ENCODE measurements at regions not wholly inside any gene's neighbourhood (a gene's known extent, or its start where the extent isn't known, plus 50 kb on each side); places are given as distances from the start of the nearest gene placed in this dataset.
"Not testable (repeated sequence)": the region's sequence is repeated elsewhere in the genome, so short reads cannot be mapped to it uniquely, and the experiment has no call there.

DNA sequence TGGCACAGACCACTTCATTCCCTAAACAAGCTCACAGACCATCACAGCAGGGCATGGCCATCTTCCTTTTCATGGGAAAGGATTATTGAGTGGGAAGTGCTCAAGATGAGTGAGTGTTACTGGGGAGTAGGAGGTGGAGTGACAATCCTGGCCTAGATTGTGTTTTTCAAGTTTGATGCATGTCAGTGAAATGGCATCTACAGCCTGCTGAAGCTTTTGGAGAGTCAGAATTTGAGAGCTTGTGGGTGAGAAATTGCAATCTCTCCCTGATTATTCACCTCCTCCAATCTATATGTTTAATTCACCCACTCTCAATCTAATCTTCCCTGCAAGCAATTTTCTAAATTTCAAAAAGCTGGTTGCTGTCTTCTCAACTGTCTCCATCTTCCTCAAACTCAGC lies 156.1 kb upstream of the G2E3 start:
- H3K4me1 ChIP-seq (ENCODE audit: insufficient read depth, low read length): no peaks in the 10 kb centered on the region
- H3F3A ChIP-seq (ENCODE audit: low read length, unreplicated experiment): no peaks in the 10 kb centered on the region
- DNase-seq (no peak), ATAC-seq (no peak)
- no TSS peak for BruUV-seq (replicated peaks)
- no peaks in the 10 kb centered on the region for H3K9me2 ChIP-seq (replicated peaks; ENCODE audit: low read length)
- H3K27ac ChIP-seq (ENCODE audit: low read length): no peak overlapping the region
- H4K20me1 ChIP-seq (ENCODE audit: low read length): no peaks in the 10 kb centered on the region
- no peak for TF ChIP-seq EZH2phosphoT487 (IDR thresholded peaks at IDR 0.05; ENCODE audit: borderline replicate concordance, low read length)
- H3K27me3 ChIP-seq (ENCODE audit: low read length): peaks cover 51% of the 10 kb centered on the region
- no peaks in the 10 kb centered on the region for H3K9me3 ChIP-seq (ENCODE audit: low read length)
- CTCF ChIA-PET: no interaction called here
- no peak overlapping the region for H3K4me3 ChIP-seq (ENCODE audit: low read length)
- no peak overlapping the region for H2AFZ ChIP-seq (ENCODE audit: low read length)
- no peaks in the 10 kb centered on the region for H3K36me3 ChIP-seq (ENCODE audit: low read depth, low read length)
- POLR2A ChIA-PET (ENCODE audit: unreplicated experiment): no interaction called here
- intact Hi-C loops (cut with micrococcal nuclease): no loop called here
- no peak overlapping the region for H3K9ac ChIP-seq (ENCODE audit: low read length)
- no peak overlapping the region for H3K4me2 ChIP-seq (ENCODE audit: low read length)
- no peaks in the 10 kb centered on the region for H3K79me2 ChIP-seq (ENCODE audit: low read length)

DNA sequence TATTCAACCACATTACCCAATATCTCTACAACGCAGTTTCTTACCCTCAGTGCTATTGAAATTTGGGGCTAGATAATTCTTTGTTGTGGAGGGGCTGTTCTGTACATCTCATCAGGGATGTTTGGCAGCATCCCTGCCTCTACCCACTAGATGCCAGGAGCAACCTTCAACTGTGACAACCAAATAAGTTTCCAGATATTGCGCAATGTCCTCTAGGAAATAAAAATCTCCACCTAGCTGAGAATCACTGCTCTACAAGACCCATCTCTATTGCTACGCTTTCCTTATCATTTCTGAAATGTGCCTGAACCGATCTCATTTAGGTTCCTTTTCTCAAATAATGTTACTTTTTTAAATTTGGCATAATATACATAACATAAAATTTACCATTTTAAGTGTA lies 155.2 kb upstream of the G2E3 start:
- Histone ChIP-seq H3K4me1 (ENCODE audit: insufficient read depth, low read length) (no peaks in the 10 kb centered on the region), H3K9ac (ENCODE audit: low read length) (no peak overlapping the region), H3K27ac (ENCODE audit: low read length) (no peak overlapping the region), H3K27me3 (ENCODE audit: low read length) (peaks cover 45% of the 10 kb centered on the region), H4K20me1 (ENCODE audit: low read length) (no peaks in the 10 kb centered on the region), H3K4me3 (ENCODE audit: low read length) (no peak overlapping the region), H3F3A (ENCODE audit: low read length, unreplicated experiment) (no peaks in the 10 kb centered on the region), H3K9me3 (ENCODE audit: low read length) (no peaks in the 10 kb centered on the region), H3K36me3 (ENCODE audit: low read depth, low read length) (no peaks in the 10 kb centered on the region), H2AFZ (ENCODE audit: low read length) (no peak overlapping the region), H3K4me2 (ENCODE audit: low read length) (no peak overlapping the region), H3K79me2 (ENCODE audit: low read length) (no peaks in the 10 kb centered on the region), H3K9me2 (replicated peaks; ENCODE audit: low read length) (no peaks in the 10 kb centered on the region)
- POLR2A ChIA-PET (ENCODE audit: unreplicated experiment): no interaction called here
- ATAC-seq: no peak
- no peak for DNase-seq
- no TSS peak for BruUV-seq (replicated peaks)
- CTCF ChIA-PET: interaction anchor here (0.5 to 0.6 kb wide), 2 partner anchors 39 to 238 kb away, joined by 3 read pairs; no protein-coding TSS in a partner anchor
- intact Hi-C loops (cut with micrococcal nuclease): no loop called here
- TF ChIP-seq EZH2 (IDR thresholded peaks at IDR 0.05; ENCODE audit: low read length, unreplicated experiment) (no peak), EZH2phosphoT487 (IDR thresholded peaks at IDR 0.05; ENCODE audit: borderline replicate concordance, low read length) (no peak)
- TF ChIP-seq, protein P1, sequence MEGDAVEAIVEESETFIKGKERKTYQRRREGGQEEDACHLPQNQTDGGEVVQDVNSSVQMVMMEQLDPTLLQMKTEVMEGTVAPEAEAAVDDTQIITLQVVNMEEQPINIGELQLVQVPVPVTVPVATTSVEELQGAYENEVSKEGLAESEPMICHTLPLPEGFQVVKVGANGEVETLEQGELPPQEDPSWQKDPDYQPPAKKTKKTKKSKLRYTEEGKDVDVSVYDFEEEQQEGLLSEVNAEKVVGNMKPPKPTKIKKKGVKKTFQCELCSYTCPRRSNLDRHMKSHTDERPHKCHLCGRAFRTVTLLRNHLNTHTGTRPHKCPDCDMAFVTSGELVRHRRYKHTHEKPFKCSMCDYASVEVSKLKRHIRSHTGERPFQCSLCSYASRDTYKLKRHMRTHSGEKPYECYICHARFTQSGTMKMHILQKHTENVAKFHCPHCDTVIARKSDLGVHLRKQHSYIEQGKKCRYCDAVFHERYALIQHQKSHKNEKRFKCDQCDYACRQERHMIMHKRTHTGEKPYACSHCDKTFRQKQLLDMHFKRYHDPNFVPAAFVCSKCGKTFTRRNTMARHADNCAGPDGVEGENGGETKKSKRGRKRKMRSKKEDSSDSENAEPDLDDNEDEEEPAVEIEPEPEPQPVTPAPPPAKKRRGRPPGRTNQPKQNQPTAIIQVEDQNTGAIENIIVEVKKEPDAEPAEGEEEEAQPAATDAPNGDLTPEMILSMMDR (conservative IDR thresholded peaks at IDR 0.05; ENCODE audit: low read depth, low read length): no peak

DNA sequence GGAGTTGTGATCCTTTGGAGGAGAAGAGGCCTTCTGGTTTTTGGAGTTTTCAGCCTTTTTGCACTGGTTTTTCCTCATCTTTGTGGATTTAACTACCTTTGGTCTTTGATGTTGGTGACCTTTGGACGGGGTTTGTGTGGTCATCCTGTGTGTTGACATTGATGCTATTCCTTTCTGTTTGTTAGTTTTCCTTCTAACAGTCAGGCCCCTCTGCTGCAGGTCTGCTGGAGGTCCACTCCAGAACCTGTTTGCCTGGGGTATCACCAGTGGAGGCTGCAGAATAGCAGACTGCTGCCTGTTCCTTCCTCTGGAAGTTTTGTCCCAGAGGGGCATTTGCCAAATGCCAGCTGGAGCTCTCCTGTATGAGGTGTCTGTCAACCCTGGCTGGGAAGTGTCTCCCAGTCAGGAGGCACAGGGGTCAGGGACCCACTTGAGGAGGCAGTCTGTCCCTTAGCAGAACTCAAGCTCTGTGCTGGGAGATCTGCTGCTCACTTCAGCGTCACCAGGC lies 149.4 kb upstream of the G2E3 start:
- H3K9me3 ChIP-seq (ENCODE audit: low read length); H3K4me2 ChIP-seq (ENCODE audit: low read length); CTCF ChIA-PET; BruUV-seq (replicated peaks); POLR2A ChIA-PET (ENCODE audit: unreplicated experiment); H4K20me1 ChIP-seq (ENCODE audit: low read length); H3K36me3 ChIP-seq (ENCODE audit: low read depth, low read length); H3F3A ChIP-seq (ENCODE audit: low read length, unreplicated experiment); H2AFZ ChIP-seq (ENCODE audit: low read length); H3K9ac ChIP-seq (ENCODE audit: low read length); H3K27ac ChIP-seq (ENCODE audit: low read length); H3K9me2 ChIP-seq (replicated peaks; ENCODE audit: low read length); H3K79me2 ChIP-seq (ENCODE audit: low read length); intact Hi-C loops (cut with micrococcal nuclease); ATAC-seq; H3K4me3 ChIP-seq (ENCODE audit: low read length); H3K4me1 ChIP-seq (ENCODE audit: insufficient read depth, low read length); DNase-seq: not testable (repeated sequence)
- H3K27me3 ChIP-seq (ENCODE audit: low read length): 0 out of 2 replicates have a peak, but pooled peaks cover 13% of the 10 kb centered on the region

DNA sequence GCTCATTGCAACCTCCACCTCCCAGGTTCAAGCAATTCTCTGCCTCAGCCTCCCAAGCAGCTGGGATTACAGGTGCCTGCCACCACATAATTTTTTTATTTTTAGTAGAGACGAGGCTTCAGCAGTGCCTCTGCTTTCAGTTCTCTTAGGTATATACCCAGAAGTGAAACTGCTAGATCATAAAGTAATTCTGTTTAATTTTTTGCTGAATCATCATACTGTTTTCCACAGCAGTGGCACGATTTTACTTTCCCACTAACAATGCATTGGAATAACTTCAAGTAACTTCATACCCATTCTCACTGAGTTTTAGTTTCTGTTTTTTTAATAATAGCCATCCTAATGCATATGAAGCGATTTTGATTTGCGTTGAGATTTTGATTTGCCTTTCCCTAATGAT lies 148.0 kb upstream of the G2E3 start:
- Histone ChIP-seq H4K20me1 (ENCODE audit: low read length) (no peaks in the 10 kb centered on the region), H2AFZ (ENCODE audit: low read length) (no peak overlapping the region), H3K4me3 (ENCODE audit: low read length) (no peak overlapping the region), H3K4me1 (ENCODE audit: insufficient read depth, low read length) (no peaks in the 10 kb centered on the region), H3K9me3 (ENCODE audit: low read length) (no peaks in the 10 kb centered on the region), H3K9ac (ENCODE audit: low read length) (no peak overlapping the region), H3K79me2 (ENCODE audit: low read length) (no peaks in the 10 kb centered on the region), H3F3A (ENCODE audit: low read length, unreplicated experiment) (no peaks in the 10 kb centered on the region), H3K36me3 (ENCODE audit: low read depth, low read length) (no peaks in the 10 kb centered on the region), H3K4me2 (ENCODE audit: low read length) (no peak overlapping the region), H3K27me3 (ENCODE audit: low read length) (0 out of 2 replicates have a peak, but pooled peaks cover 13% of the 10 kb centered on the region), H3K9me2 (replicated peaks; ENCODE audit: low read length) (no peaks in the 10 kb centered on the region), H3K27ac (ENCODE audit: low read length) (no peak overlapping the region)
- TF ChIP-seq EZH2phosphoT487 (IDR thresholded peaks at IDR 0.05; ENCODE audit: borderline replicate concordance, low read length) (no peak), EZH2 (IDR thresholded peaks at IDR 0.05; ENCODE audit: low read length, unreplicated experiment) (no peak)
- TF ChIP-seq, protein P1 (conservative IDR thresholded peaks at IDR 0.05; ENCODE audit: low read depth, low read length): no peak
- POLR2A ChIA-PET (ENCODE audit: unreplicated experiment): no interaction called here
- intact Hi-C loops (cut with micrococcal nuclease): no loop called here
- no peak for DNase-seq
- CTCF ChIA-PET: no interaction called here
- no peak for ATAC-seq
- no TSS peak for BruUV-seq (replicated peaks)

DNA sequence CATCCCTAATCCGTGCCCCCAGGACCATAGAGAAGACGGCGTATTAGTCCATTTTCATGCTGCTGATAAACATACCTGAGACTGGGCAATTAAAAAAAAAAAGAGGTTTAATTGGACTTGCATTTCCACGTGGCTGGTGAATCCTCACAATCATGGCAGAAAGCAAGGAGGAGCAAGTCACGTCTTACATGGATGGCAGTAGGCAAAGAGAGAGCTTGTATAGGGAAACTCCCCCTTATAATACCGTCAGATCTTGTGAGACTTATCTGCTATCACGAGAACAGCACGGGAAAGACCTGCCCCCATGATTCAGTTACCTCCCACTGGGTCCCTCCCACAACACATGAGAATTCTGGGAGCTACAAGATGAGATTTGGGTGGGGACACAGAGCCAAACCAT lies 145.8 kb upstream of the G2E3 start:
- H3K9me2 ChIP-seq (replicated peaks; ENCODE audit: low read length); H3F3A ChIP-seq (ENCODE audit: low read length, unreplicated experiment); H3K36me3 ChIP-seq (ENCODE audit: low read depth, low read length); H3K4me1 ChIP-seq (ENCODE audit: insufficient read depth, low read length); H3K4me2 ChIP-seq (ENCODE audit: low read length); CTCF ChIA-PET; H4K20me1 ChIP-seq (ENCODE audit: low read length); H3K9me3 ChIP-seq (ENCODE audit: low read length); H3K79me2 ChIP-seq (ENCODE audit: low read length); POLR2A ChIA-PET (ENCODE audit: unreplicated experiment); H3K4me3 ChIP-seq (ENCODE audit: low read length); H3K9ac ChIP-seq (ENCODE audit: low read length); H2AFZ ChIP-seq (ENCODE audit: low read length); intact Hi-C loops (cut with micrococcal nuclease); ATAC-seq; BruUV-seq (replicated peaks); DNase-seq; H3K27ac ChIP-seq (ENCODE audit: low read length): not testable (repeated sequence)
- 0 out of 2 replicates have a peak, but pooled peaks cover 13% of the 10 kb centered on the region for H3K27me3 ChIP-seq (ENCODE audit: low read length)
